GM12874 (cell line): ENCODE measurements at regions not wholly inside any gene's neighbourhood (a gene's known extent, or its start where the extent isn't known, plus 50 kb on each side); places are given as distances from the start of the nearest gene placed in this dataset.

Source experiments
- CTCF ChIP-seq: IDR thresholded peaks from 2 replicates; pipeline ENCODE4 v1.5.1; 2011; ENCODE audit warnings: low read depth, mild to moderate bottlenecking, control low read depth, low read length, moderate library complexity; ENCODE audit not compliant: insufficient read depth

GRCh38 chr12:131445184-131445774 lies 265.6 kb upstream of the SFSWAP start:
- TF ChIP-seq CTCF = no peak

GRCh38 chr12:131445795-131446194 lies 265.1 kb upstream of the SFSWAP start:
- no peak for TF ChIP-seq CTCF

- no peak for TF ChIP-seq CTCF
These were observed 262.6 kb upstream of the SFSWAP start for GRCh38 chr12:131448254-131448795.

GRCh38 chr12:131449027-131449426 lies 261.9 kb upstream of the SFSWAP start:
- TF ChIP-seq CTCF = no peak

GRCh38 chr12:131452444-131452860 lies 258.4 kb upstream of the SFSWAP start:
- peak; percentile 48 for TF ChIP-seq CTCF

GRCh38 chr12:131454418-131455217 lies 256.3 kb upstream of the SFSWAP start:
- peak; percentile 65 for TF ChIP-seq CTCF

- TF ChIP-seq CTCF = no peak
These were observed 255.7 kb upstream of the SFSWAP start for GRCh38 chr12:131455218-131455506.
